ENCODE measurements at regions not wholly inside any gene's neighbourhood (a gene's known extent, or its start where the extent isn't known, plus 50 kb on each side); places are given as distances from the start of the nearest gene placed in this dataset.

DNA sequence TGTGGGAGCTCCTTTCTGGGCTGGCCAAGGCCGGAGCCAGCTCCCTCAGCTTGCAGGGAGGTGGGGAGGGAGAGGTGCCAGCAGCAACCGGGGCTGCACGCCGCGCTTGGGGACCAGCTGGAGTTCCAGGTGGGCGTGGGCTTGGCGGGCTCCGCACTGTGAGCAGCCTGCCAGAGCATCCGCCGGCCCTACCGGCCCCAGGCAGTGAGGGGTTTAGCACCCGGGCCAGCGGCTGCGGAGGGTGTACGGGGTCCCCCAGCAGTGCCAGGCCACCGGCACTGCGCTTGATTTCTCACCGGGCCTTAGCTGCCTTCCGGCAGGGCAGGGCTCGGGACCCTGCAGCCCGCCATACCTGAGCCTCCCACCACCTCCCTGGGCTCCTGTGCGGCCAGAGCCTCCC lies 651.0 kb upstream of the ARPP21 start:
- DNase-seq (ENCODE audit: insufficient read length, low spot score) (no peak), FAIRE-seq (no peak)
- TF ChIP-seq, protein P1, sequence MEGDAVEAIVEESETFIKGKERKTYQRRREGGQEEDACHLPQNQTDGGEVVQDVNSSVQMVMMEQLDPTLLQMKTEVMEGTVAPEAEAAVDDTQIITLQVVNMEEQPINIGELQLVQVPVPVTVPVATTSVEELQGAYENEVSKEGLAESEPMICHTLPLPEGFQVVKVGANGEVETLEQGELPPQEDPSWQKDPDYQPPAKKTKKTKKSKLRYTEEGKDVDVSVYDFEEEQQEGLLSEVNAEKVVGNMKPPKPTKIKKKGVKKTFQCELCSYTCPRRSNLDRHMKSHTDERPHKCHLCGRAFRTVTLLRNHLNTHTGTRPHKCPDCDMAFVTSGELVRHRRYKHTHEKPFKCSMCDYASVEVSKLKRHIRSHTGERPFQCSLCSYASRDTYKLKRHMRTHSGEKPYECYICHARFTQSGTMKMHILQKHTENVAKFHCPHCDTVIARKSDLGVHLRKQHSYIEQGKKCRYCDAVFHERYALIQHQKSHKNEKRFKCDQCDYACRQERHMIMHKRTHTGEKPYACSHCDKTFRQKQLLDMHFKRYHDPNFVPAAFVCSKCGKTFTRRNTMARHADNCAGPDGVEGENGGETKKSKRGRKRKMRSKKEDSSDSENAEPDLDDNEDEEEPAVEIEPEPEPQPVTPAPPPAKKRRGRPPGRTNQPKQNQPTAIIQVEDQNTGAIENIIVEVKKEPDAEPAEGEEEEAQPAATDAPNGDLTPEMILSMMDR (IDR thresholded peaks at IDR 0.05; ENCODE audit: insufficient read depth, missing control alignments) = no peak

DNA sequence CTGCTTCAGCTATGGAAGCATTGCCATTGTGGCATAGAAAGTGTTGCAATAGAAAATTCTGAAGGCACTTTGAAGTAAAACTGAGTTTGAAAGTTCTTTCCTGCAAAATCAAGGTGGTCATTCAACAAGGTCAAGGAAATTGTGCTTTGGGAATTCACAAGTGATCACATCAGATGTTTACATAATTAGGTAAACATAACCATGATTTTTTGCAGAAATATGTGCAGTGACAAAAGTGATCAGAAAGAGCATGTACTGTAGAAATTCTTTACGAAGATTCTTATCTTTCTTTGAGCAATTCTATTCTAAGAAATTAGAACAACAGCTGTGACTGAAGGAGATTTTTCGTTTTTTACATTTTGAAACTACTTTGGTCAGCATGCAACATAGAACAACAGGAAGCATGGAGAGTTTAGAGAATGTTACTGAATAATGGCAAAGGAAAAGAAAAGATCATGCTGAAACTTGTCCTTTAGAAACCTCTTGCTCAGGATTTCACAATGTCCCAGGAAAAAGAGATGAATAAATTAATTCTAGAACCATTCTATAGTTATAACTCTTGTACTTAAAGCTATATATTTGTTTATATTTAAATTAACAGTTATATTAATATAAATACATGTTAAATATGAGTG lies 643.4 kb upstream of the ARPP21 start:
- DNase-seq (ENCODE audit: insufficient read length, low spot score) (no peak), FAIRE-seq (no peak)
- TF ChIP-seq, protein P1 (IDR thresholded peaks at IDR 0.05; ENCODE audit: insufficient read depth, missing control alignments) = no peak

DNA sequence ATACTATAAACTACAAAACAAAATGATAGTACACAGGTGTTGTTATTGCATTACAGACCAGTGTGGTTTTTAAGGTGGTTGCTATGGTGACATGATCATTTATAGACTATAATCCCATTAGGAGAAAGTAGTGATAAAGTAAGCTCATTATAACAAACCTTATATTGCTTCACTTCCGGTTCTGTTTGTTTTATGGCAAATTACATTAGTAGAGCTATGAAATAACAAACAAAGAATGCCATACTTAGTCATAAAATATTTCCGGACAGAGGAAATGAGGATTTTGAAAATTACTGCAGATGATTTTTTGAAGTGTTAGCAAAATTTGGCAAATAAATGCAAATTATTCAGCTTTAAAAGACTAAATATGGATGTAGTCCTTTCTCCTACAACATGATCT lies 640.4 kb upstream of the ARPP21 start:
- no peak for DNase-seq (ENCODE audit: insufficient read length, low spot score)
- TF ChIP-seq, protein P1 (IDR thresholded peaks at IDR 0.05; ENCODE audit: insufficient read depth, missing control alignments) = no peak
- peak; percentile 89 for FAIRE-seq

DNA sequence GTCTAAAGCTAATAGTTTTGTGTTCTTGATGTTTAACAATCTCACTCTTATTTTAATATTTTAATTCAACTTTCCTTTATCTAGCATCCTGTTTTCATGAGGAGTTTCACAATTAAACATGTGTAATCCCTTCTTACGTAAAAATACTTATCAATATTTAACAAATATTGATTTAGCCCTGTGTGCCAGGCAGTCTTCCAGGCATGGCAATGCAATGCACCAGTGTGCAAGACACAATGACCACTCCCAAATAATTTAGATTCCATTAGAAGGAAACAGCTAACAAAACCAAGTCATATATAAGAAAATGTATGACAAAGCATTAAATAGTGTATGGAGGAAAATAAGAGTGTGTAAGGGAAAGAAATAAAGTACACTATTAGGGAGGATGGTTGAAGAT lies 627.1 kb upstream of the ARPP21 start:
- FAIRE-seq (no peak), DNase-seq (ENCODE audit: insufficient read length, low spot score) (no peak)
- TF ChIP-seq, protein P1 (IDR thresholded peaks at IDR 0.05; ENCODE audit: insufficient read depth, missing control alignments) = no peak

DNA sequence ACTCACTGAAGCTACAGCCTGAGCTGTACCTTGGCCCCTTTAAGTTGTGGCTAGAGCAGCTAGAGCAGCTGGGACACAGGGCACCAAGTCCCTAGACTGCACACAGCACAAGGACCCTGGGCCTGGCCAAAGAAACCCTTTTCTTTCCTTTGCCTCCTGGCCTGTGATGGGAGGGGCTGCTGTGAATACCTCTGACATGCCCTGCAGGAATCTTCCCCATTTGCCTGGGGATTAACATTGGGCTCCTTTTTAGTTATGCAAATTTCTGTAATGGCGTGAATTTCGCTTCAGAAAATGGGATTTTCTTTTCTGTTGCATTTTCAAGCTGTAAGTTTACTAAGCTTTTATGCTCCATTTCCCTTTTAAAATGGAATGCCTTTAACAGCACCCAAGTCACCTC lies 611.2 kb upstream of the ARPP21 start:
- TF ChIP-seq, protein P1 (IDR thresholded peaks at IDR 0.05; ENCODE audit: insufficient read depth, missing control alignments) = no peak
- no peak for DNase-seq (ENCODE audit: insufficient read length, low spot score)
- FAIRE-seq = no peak

DNA sequence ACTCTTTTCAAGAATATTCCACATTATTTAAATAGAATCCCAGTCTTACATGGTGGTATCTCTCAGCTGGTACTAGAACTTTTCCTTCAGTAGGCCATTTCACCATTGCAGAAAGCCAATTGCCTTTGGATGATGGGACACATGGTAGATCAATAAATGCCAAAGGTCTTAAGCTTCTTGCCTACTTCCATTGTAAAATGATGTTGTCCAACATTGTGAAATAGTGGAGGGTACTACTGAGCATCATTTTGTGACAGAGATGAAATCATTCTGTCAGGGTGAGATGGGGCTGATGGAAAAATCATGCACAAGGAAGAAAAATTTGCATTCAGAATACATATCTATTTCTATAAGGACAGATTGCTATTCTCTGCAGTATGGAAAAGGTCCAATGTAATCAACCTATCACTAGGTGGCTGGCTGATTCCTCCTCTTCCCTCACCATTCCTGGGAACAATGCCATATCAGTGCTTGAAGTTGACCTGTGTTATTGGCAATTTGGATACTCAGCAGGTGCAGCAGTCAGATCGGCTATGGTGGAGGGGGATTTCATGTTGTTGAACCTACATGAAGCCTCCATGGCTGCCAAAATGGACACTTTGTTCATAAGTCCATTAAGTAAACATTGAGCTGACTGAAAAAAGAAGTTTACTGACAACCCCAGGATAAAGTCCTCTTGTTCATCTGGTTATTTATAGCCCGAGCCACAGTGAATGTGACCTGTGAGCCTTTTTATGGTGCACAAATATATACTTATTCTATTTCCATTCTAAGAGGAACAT lies 596.9 kb upstream of the ARPP21 start:
- TF ChIP-seq, protein P1 (IDR thresholded peaks at IDR 0.05; ENCODE audit: insufficient read depth, missing control alignments) = no peak
- FAIRE-seq = no peak
- no peak for DNase-seq (ENCODE audit: insufficient read length, low spot score)

DNA sequence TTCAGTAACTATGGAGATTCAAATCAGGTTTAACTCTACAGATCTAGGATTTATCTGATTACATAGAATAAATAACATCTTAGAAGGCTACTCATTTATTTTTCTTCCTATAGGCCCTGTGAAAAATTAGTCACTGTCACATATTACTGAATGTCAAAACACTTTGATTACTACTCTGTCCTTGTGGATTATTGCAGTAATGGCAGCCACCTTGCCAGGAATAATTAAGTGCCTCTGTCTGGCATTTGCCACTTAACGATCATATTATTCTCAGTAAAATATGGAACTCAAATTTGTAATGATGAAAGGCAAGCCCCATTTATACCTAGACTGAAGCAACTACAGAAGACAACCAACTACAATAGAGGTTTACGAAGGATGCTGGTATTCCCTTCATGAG lies 596.3 kb upstream of the ARPP21 start:
- TF ChIP-seq, protein P1 (IDR thresholded peaks at IDR 0.05; ENCODE audit: insufficient read depth, missing control alignments) = no peak
- FAIRE-seq (no peak), DNase-seq (ENCODE audit: insufficient read length, low spot score) (no peak)

All from D721Med (cell line).